WTC11 (cell line): ENCODE measurements at regions not wholly inside any gene's neighbourhood (a gene's known extent, or its start where the extent isn't known, plus 50 kb on each side); places are given as distances from the start of the nearest gene placed in this dataset.

ENCODE experiments used
- ATAC-seq: fragments of 200-7000 bp; cut with Tn5 transposase; 2 replicates; pipeline ENCODE4 v1.10.0; 2021; ENCODE audit warnings: mild to moderate bottlenecking, moderate library complexity
- CTCF ChIA-PET: fragments of 300-600 bp; sonication (Branson Sonifier 250); formaldehyde crosslinking; loops from one replicate; lab custom pipeline; 2021; ENCODE audit warnings: antibody characterized with exemption; lab: Charles Lee
- POLR2A ChIA-PET: fragments of 350-600 bp; sonication (Branson Sonifier 250); formaldehyde crosslinking; loops from one replicate; lab custom pipeline; 2021; ENCODE audit warnings: antibody characterized with exemption; lab: Charles Lee
- DNase-seq: peaks from one replicate; pipeline ENCODE4 v3.0.0; 2021; ENCODE audit warnings: low spot score
- H3K27ac Mint-ChIP-seq: 2 replicates; pipeline ENCODE4 v1.8.0; 2021; ENCODE audit warnings: mixed read lengths
- H3K27me3 Mint-ChIP-seq: 2 replicates; pipeline ENCODE4 v1.8.0; 2021; ENCODE audit warnings: low read depth, mild to moderate bottlenecking, moderate library complexity, mixed read lengths
- H3K36me3 Mint-ChIP-seq: 2 replicates; pipeline ENCODE4 v1.8.0; 2021; ENCODE audit warnings: mixed read lengths
- H3K4me1 Mint-ChIP-seq: 2 replicates; pipeline ENCODE4 v1.8.0; 2022; ENCODE audit warnings: mixed read lengths
- H3K4me3 Mint-ChIP-seq: 2 replicates; pipeline ENCODE4 v1.8.0; 2021; ENCODE audit warnings: mild to moderate bottlenecking, moderate library complexity, mixed read lengths
- H3K9me3 Mint-ChIP-seq: 2 replicates; pipeline ENCODE4 v1.8.0; 2021; ENCODE audit warnings: mixed read lengths
- ARID4B ChIP-seq: sonication (generic); formaldehyde crosslinking; IDR thresholded peaks from 2 replicates; pipeline ENCODE4 v1.8.0; 2023; ENCODE audit warnings: missing genetic modification reagents, mild to moderate bottlenecking, borderline replicate concordance
- CDX4 ChIP-seq: fragments of 250-450 bp; sonication (Bioruptor Pico); IDR thresholded peaks from 2 replicates; pipeline ENCODE4 v1.9.0; 2021; ENCODE audit warnings: moderate library complexity, mild to moderate bottlenecking, inconsistent platforms, borderline replicate concordance
- E2F4 ChIP-seq: sonication (generic); formaldehyde crosslinking; IDR thresholded peaks from 2 replicates; pipeline ENCODE4 v1.8.1; 2022; ENCODE audit warnings: low read depth, mild to moderate bottlenecking, moderate library complexity, missing genetic modification reagents, borderline replicate concordance
- ERG ChIP-seq: fragments of 250-450 bp; sonication (Bioruptor Pico); IDR thresholded peaks from 2 replicates; pipeline ENCODE4 v1.8.0; 2021; ENCODE audit warnings: mild to moderate bottlenecking
- GTF2I ChIP-seq: fragments of 250-450 bp; sonication (Bioruptor Pico); conservative IDR thresholded peaks from 2 replicates; pipeline ENCODE4 v1.4.0; 2021; ENCODE audit warnings: mild to moderate bottlenecking
- JUN ChIP-seq: sonication (generic); formaldehyde crosslinking; IDR thresholded peaks from 2 replicates; pipeline ENCODE4 v1.8.0; 2023; ENCODE audit warnings: mild to moderate bottlenecking, missing genetic modification reagents
- OVOL2 ChIP-seq: fragments of 250-450 bp; sonication (Bioruptor Pico); IDR thresholded peaks from 2 replicates; pipeline ENCODE4 v1.9.0; 2021; ENCODE audit warnings: mild to moderate bottlenecking, borderline replicate concordance
- PREB ChIP-seq: sonication (generic); formaldehyde crosslinking; IDR thresholded peaks from 2 replicates; pipeline ENCODE4 v1.8.1; 2022; ENCODE audit warnings: mild to moderate bottlenecking, missing genetic modification reagents, moderate library complexity, borderline replicate concordance
- RELA ChIP-seq: sonication (generic); formaldehyde crosslinking; IDR thresholded peaks from 2 replicates; pipeline ENCODE4 v1.8.1; 2022; ENCODE audit warnings: missing genetic modification reagents, mild to moderate bottlenecking, borderline replicate concordance
- TEAD1 ChIP-seq: sonication (generic); formaldehyde crosslinking; IDR thresholded peaks from 2 replicates; pipeline ENCODE4 v1.8.0; 2022; ENCODE audit warnings: mild to moderate bottlenecking, missing genetic modification reagents
- ZBTB21 ChIP-seq: sonication (generic); formaldehyde crosslinking; IDR thresholded peaks from 2 replicates; pipeline ENCODE4 v1.8.1; 2023; ENCODE audit warnings: mild to moderate bottlenecking, missing genetic modification reagents, borderline replicate concordance
- ZMAT4 ChIP-seq: fragments of 250-450 bp; sonication (Bioruptor Pico); IDR thresholded peaks from 2 replicates; pipeline ENCODE4 v1.9.0; 2021; ENCODE audit warnings: mild to moderate bottlenecking
- ZNF512 ChIP-seq: sonication (generic); formaldehyde crosslinking; IDR thresholded peaks from 2 replicates; pipeline ENCODE4 v1.8.1; 2022; ENCODE audit warnings: missing genetic modification reagents, borderline replicate concordance

- TF ChIP-seq ARID4B (CRISPR knock-in tag) (no peak), ZNF512 (CRISPR knock-in tag) (no peak), ERG (CRISPR knock-in tag) (no peak), ZBTB21 (no peak)
- TF ChIP-seq, all 79 proteins: peak for 0
Measured at GRCh38 chr16:6524501-6524900, 808.1 kb upstream of the RBFOX1 start (continued).

GRCh38 chr16:6517020-6517720, 815.5 kb upstream of the RBFOX1 start:
- ChIA-PET CTCF (no interaction called here), POLR2A (no interaction called here)
- TF ChIP-seq TEAD1 (CRISPR knock-in tag) (no peak), CDX4 (CRISPR knock-in tag) (no peak), ZMAT4 (CRISPR knock-in tag) (no peak), GTF2I (CRISPR knock-in tag) (no peak), E2F4 (CRISPR knock-in tag) (no peak), PREB (CRISPR knock-in tag) (no peak), ZNF512 (CRISPR knock-in tag) (no peak), ZBTB21 (no peak), OVOL2 (CRISPR knock-in tag) (no peak), JUN (CRISPR knock-in tag) (no peak), RELA (no peak)
- DNase-seq: no peak
- no peak overlapping the region for H3K27ac Mint-ChIP-seq
- no peak overlapping the region for H3K4me3 Mint-ChIP-seq
- no peak for ATAC-seq
- H3K36me3 Mint-ChIP-seq: peaks cover 88% of the 10 kb centered on the region
- peaks cover 93% of the 10 kb centered on the region for H3K9me3 Mint-ChIP-seq
- H3K27me3 Mint-ChIP-seq: peaks cover 4% of the 10 kb centered on the region
- H3K4me1 Mint-ChIP-seq: no peaks in the 10 kb centered on the region
